Tibial nerve (tissue), 4 donors: ENCODE measurements at regions not wholly inside any gene's neighbourhood (a gene's known extent, or its start where the extent isn't known, plus 50 kb on each side); places are given as distances from the start of the nearest gene placed in this dataset.

Source experiments
- DNase-seq, 2 donors: peaks; one replicate each; pipeline ENCODE4 v3.0.0-alpha.2; 2019; ENCODE audit warnings: low spot score in 2 of 2
- H3K27ac ChIP-seq, 4 donors: fragments of 200-600 bp; sonication (generic) in 3 of 4; one replicate each; pipeline ENCODE4 v1.5.1; 2017 to 2019; ENCODE audit warnings: mild to moderate bottlenecking in 1 of 4
- H3K27me3 ChIP-seq, 2 donors: fragments of 200-600 bp; sonication (generic) in 1 of 2; one replicate each; pipeline versions ENCODE4 v1.5.1 to v1.6.0; 2017 to 2019
- H3K36me3 ChIP-seq, 3 donors: fragments of 200-600 bp; sonication (generic); one replicate each; pipeline ENCODE4 v1.5.1; 2018 to 2019
- H3K4me1 ChIP-seq, 4 donors: fragments of 200-600 bp; sonication (generic) in 3 of 4; one replicate each; pipeline ENCODE4 v1.5.1; 2017 to 2019
- H3K4me3 ChIP-seq, 4 donors: fragments of 200-600 bp; sonication (generic) in 3 of 4; one replicate each; pipeline ENCODE4 v1.5.1; 2017 to 2019; ENCODE audit warnings: mild to moderate bottlenecking in 1 of 4, moderate library complexity in 1 of 4
- H3K9me3 ChIP-seq, 4 donors: fragments of 200-600 bp; sonication (generic) in 3 of 4; one replicate each; pipeline ENCODE4 v1.5.1; 2017 to 2019
- CTCF ChIP-seq, 5 experiments: fragments of 200-600 bp in 3 of 5; fragments of 450-650 bp in 2 of 5; sonication (generic) in 3 of 5; IDR thresholded peaks; one replicate each; pipeline ENCODE4 v1.5.1; 2016 to 2019; ENCODE audit warnings: antibody characterized with exemption in 5 of 5, mild to moderate bottlenecking in 3 of 5, moderate library complexity in 2 of 5
- EP300 ChIP-seq, 2 donors: sonication (generic); formaldehyde crosslinking; IDR thresholded peaks; one replicate each; pipeline ENCODE4 v1.6.1; 2017; ENCODE audit warnings: antibody characterized with exemption in 2 of 2, mild to moderate bottlenecking in 1 of 2
- POLR2A ChIP-seq, 2 donors: fragments of 450-650 bp; IDR thresholded peaks; one replicate each; pipeline ENCODE4 v1.6.1; 2017; ENCODE audit warnings: antibody characterized with exemption in 2 of 2, mild to moderate bottlenecking in 2 of 2, moderate library complexity in 2 of 2
- WGBS, 2 donors: methylation state at CpG; one replicate each; pipeline ENCODE4 v1.1.5; 2018; 5-methylcytosine and 5-hydroxymethylcytosine counted together

- H3K4me3 ChIP-seq: no peak overlapping the region
- no peaks in the 10 kb centered on the region for H3K27me3 ChIP-seq
- H3K4me1 ChIP-seq: peaks cover 0 to 9% (median 0%) of the 10 kb centered on the region in 4 donors
- no peaks in the 10 kb centered on the region for H3K36me3 ChIP-seq
- WGBS, 2 donors: 70 to 71% methylated on average over 2 of the region's 2 CpGs
- no peak overlapping the region for H3K27ac ChIP-seq
- H3K9me3 ChIP-seq: no peaks in the 10 kb centered on the region
- no peak for DNase-seq
- TF ChIP-seq POLR2A (IDR thresholded peaks at IDR 0.05) (no peak), EP300 (IDR thresholded peaks at IDR 0.05) (no peak), CTCF (IDR thresholded peaks at IDR 0.05) (no peak)
Observed at GRCh38 chr11:112744041-112744440, 217.2 kb upstream of the NCAM1 start.

DNA sequence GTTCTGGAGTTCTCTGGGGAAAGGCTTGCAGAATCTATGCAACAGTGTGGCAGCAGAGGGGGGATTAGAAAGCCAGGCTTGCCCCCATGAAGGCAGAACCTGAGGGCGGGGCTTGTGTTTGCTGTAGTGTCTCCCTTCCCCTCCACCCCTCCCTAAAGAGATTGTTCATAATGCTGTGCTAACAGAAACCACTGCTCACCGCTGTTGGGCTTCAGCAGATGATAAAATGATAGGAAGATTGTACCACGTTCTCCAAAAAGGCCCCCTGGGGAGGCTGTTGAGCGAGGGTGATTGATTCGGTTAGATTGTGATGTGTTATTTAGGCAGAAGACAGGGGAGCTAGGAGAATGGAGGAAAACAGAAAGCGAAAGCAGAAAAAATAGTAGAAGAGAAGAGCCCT, 215.2 kb upstream of the NCAM1 start:
- DNase-seq: no peak
- H3K4me1 ChIP-seq: peaks cover 0 to 12% (median 0%) of the 10 kb centered on the region in 4 donors
- H3K27ac ChIP-seq: no peak overlapping the region
- TF ChIP-seq EP300 (IDR thresholded peaks at IDR 0.05): no peak
- no peak for TF ChIP-seq POLR2A (IDR thresholded peaks at IDR 0.05)
- no peak for TF ChIP-seq CTCF (IDR thresholded peaks at IDR 0.05)
- H3K9me3 ChIP-seq: no peaks in the 10 kb centered on the region
- no peaks in the 10 kb centered on the region for H3K27me3 ChIP-seq
- no peaks in the 10 kb centered on the region for H3K36me3 ChIP-seq
- 65 to 70% methylated on average over 6 of the region's 6 CpGs for WGBS, 2 donors
- no peak overlapping the region for H3K4me3 ChIP-seq

- Histone ChIP-seq H3K27me3 (no peaks in the 10 kb centered on the region), H3K9me3 (no peaks in the 10 kb centered on the region)
- WGBS, 2 donors: 60 to 65% methylated on average over 5 of the region's 5 CpGs
Observed at GRCh38 chr11:112748252-112748651, 213.0 kb upstream of the NCAM1 start.

DNA sequence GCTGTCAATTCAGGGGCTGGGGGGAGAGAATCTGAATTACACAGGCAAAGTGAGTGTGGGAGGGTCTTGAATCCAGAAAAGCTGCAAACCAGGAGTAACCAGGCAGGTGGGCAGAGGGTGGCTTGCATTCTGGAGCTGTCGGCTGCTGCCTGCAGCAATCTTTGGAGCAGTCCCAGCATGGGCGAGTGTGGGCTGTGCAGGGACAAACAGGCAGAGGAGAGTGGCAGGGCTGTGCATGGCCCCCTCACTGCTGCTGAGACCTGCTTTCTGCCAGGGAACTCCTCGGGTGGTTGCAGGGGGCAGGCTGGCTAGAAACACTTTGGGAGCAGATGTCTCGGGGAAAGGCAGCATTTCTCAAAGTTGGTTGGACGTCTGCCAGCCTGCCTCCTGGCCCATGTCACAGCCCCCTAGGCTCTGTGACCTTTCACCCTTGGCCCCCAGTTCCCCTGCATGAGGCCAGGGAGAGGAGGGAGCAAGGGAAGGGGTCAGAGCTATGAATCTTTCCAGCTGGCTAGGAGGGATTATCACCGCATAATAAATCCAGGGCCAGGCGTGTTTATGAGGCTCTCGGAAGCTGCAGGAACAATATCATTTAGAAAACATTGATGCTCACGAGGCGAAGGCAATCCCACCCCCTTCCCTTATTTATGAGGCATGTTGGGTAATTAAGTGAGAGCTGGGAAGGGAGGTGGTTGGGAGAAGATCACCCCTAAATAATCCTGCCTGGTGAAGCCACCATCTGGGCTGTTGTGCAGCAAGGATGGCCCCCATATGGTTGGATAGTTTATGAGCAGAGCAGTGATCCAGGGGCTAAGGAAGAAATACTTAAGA, 212.3 kb upstream of the NCAM1 start:
- 21% methylated on average over 10 of the region's 10 CpGs for WGBS, 2 donors
- Histone ChIP-seq H3K27ac (no peak overlapping the region), H3K9me3 (no peaks in the 10 kb centered on the region), H3K27me3 (no peaks in the 10 kb centered on the region), H3K4me3 (no peak overlapping the region), H3K4me1 (peaks cover 0 to 17% (median 0%) of the 10 kb centered on the region in 4 donors), H3K36me3 (no peaks in the 10 kb centered on the region)
- TF ChIP-seq POLR2A (IDR thresholded peaks at IDR 0.05) (no peak), CTCF (IDR thresholded peaks at IDR 0.05) (no peak), EP300 (IDR thresholded peaks at IDR 0.05) (no peak)
- DNase-seq: no peak

More at GRCh38 chr11:112748252-112748651, 213.0 kb upstream of the NCAM1 start:
- H3K27ac ChIP-seq: no peak overlapping the region
- no peak overlapping the region for H3K4me3 ChIP-seq
- TF ChIP-seq POLR2A (IDR thresholded peaks at IDR 0.05): no peak
- no peak for TF ChIP-seq EP300 (IDR thresholded peaks at IDR 0.05)
- TF ChIP-seq CTCF (IDR thresholded peaks at IDR 0.05): no peak
- no peaks in the 10 kb centered on the region for H3K36me3 ChIP-seq
- H3K4me1 ChIP-seq: peaks cover 0 to 17% (median 0%) of the 10 kb centered on the region in 4 donors
- DNase-seq: no peak

- Histone ChIP-seq H3K36me3 (no peaks in the 10 kb centered on the region), H3K4me3 (no peak overlapping the region), H3K4me1 (peaks cover 0 to 17% (median 0%) of the 10 kb centered on the region in 4 donors), H3K27ac (no peak overlapping the region), H3K27me3 (no peaks in the 10 kb centered on the region), H3K9me3 (no peaks in the 10 kb centered on the region)
- TF ChIP-seq CTCF (IDR thresholded peaks at IDR 0.05) (no peak), EP300 (IDR thresholded peaks at IDR 0.05) (no peak), POLR2A (IDR thresholded peaks at IDR 0.05) (no peak)
- DNase-seq: no peak
- WGBS, 2 donors: 50 to 51% methylated on average over 4 of the region's 4 CpGs
Observed at GRCh38 chr11:112751329-112751728, 209.9 kb upstream of the NCAM1 start.
